Liver (tissue), 8 donors: ENCODE measurements at regions not wholly inside any gene's neighbourhood (a gene's known extent, or its start where the extent isn't known, plus 50 kb on each side); places are given as distances from the start of the nearest gene placed in this dataset.

Experiments used
- DNase-seq: peaks from one replicate; pipeline ENCODE4 v3.0.0-alpha.2; 2017; ENCODE audit warnings: low spot score
- H3K27ac ChIP-seq, 2 donors: one replicate each; pipeline ENCODE4 v1.7.0; 2013; ENCODE audit warnings: inconsistent platforms in 2 of 2, low read length in 2 of 2, control low read depth in 1 of 2, low read depth in 1 of 2, mild to moderate bottlenecking in 1 of 2
- H3K27me3 ChIP-seq, 4 donors: one replicate each; pipeline versions ENCODE4 v1.6.1 to v1.7.0; 2013; ENCODE audit warnings: low read length in 3 of 4, inconsistent platforms in 1 of 4, mild to moderate bottlenecking in 1 of 4, moderate library complexity in 1 of 4; ENCODE audit not compliant: control insufficient read depth in 4 of 4, insufficient read depth in 4 of 4
- H3K36me3 ChIP-seq, 4 donors: one replicate each; pipeline versions ENCODE4 v1.6.1 to v1.7.0; 2013; ENCODE audit warnings: low read length in 3 of 4, mild to moderate bottlenecking in 3 of 4, low read depth in 1 of 4, moderate library complexity in 1 of 4; ENCODE audit not compliant: control insufficient read depth in 4 of 4, insufficient read depth in 3 of 4
- H3K4me1 ChIP-seq, 4 donors: one replicate each; pipeline versions ENCODE4 v1.6.1 to v1.7.0; 2013; ENCODE audit warnings: low read length in 3 of 4, mild to moderate bottlenecking in 3 of 4, moderate library complexity in 1 of 4; ENCODE audit not compliant: control insufficient read depth in 4 of 4, insufficient read depth in 4 of 4
- H3K4me3 ChIP-seq, 3 donors: one replicate each; pipeline versions ENCODE4 v1.6.1 to v1.7.0; 2013; ENCODE audit warnings: low read length in 3 of 3, control low read depth in 1 of 3, low read depth in 1 of 3, mild to moderate bottlenecking in 1 of 3
- H3K9ac ChIP-seq, 2 donors: one replicate each; pipeline ENCODE4 v1.7.0; 2013; ENCODE audit warnings: low read length in 2 of 2, mild to moderate bottlenecking in 2 of 2, moderate library complexity in 2 of 2, control low read depth in 1 of 2, low read depth in 1 of 2
- H3K9me3 ChIP-seq, 4 donors: one replicate each; pipeline versions ENCODE4 v1.6.1 to v1.7.0; 2013; ENCODE audit warnings: low read length in 3 of 4; ENCODE audit not compliant: control insufficient read depth in 4 of 4
- CTCF ChIP-seq: fragments of 150-350 bp; IDR thresholded peaks from 2 replicates; pipeline ENCODE4 v1.5.1; 2017; ENCODE audit warnings: improper control_type of control experiment, low read depth, low read length; ENCODE audit not compliant: missing input control
- EGR1 ChIP-seq, 2 donors: IDR thresholded peaks; 2 replicates each; pipeline ENCODE4 v1.6.1; 2016 to 2018; ENCODE audit warnings: antibody characterized with exemption in 2 of 2, low read depth in 2 of 2
- FOXA1 ChIP-seq: IDR thresholded peaks from 2 replicates; pipeline ENCODE4 v1.6.1; 2016; ENCODE audit warnings: antibody characterized with exemption
- FOXA2 ChIP-seq: IDR thresholded peaks from 2 replicates; pipeline ENCODE4 v1.6.1; 2016; ENCODE audit warnings: antibody characterized with exemption
- GABPA ChIP-seq, 2 donors: IDR thresholded peaks in 1 of 2; conservative IDR thresholded peaks in 1 of 2; 2 replicates each; pipeline ENCODE4 v1.6.1; 2016; ENCODE audit warnings: antibody characterized with exemption in 2 of 2, mild to moderate bottlenecking in 1 of 2, moderate library complexity in 1 of 2
- HNF4A ChIP-seq, 2 donors: conservative IDR thresholded peaks; 2 replicates each; pipeline ENCODE4 v1.6.1; 2016; ENCODE audit warnings: antibody characterized with exemption in 2 of 2, mild to moderate bottlenecking in 2 of 2
- HNF4G ChIP-seq: IDR thresholded peaks from 2 replicates; pipeline ENCODE4 v1.6.1; 2016; ENCODE audit warnings: antibody characterized with exemption
- JUND ChIP-seq, 2 donors: IDR thresholded peaks; 2 replicates each; pipeline ENCODE4 v1.6.1; 2016; ENCODE audit warnings: antibody characterized with exemption in 2 of 2
- MAX ChIP-seq: IDR thresholded peaks from 2 replicates; pipeline ENCODE4 v1.6.1; 2016; ENCODE audit warnings: antibody characterized with exemption
- NR2F2 ChIP-seq: IDR thresholded peaks from 2 replicates; pipeline ENCODE4 v1.6.1; 2016; ENCODE audit warnings: antibody characterized with exemption
- RAD21 ChIP-seq, 2 donors: IDR thresholded peaks; 2 replicates each; pipeline ENCODE4 v1.6.1; 2016; ENCODE audit warnings: antibody characterized with exemption in 2 of 2, mild to moderate bottlenecking in 2 of 2
- REST ChIP-seq: IDR thresholded peaks from 2 replicates; pipeline ENCODE4 v1.6.1; 2016; ENCODE audit warnings: antibody characterized with exemption, mild to moderate bottlenecking
- RXRA ChIP-seq, 2 donors: IDR thresholded peaks; 2 replicates each; pipeline ENCODE4 v1.6.1; 2017 to 2018; ENCODE audit warnings: antibody characterized with exemption in 2 of 2, mild to moderate bottlenecking in 1 of 2
- SP1 ChIP-seq: IDR thresholded peaks from 2 replicates; pipeline ENCODE4 v1.6.1; 2018; ENCODE audit warnings: antibody characterized with exemption, mild to moderate bottlenecking
- TAF1 ChIP-seq: conservative IDR thresholded peaks from 2 replicates; pipeline ENCODE4 v1.6.1; 2016; ENCODE audit warnings: antibody characterized with exemption, mild to moderate bottlenecking
- YY1 ChIP-seq: IDR thresholded peaks from 2 replicates; pipeline ENCODE4 v1.6.1; 2016; ENCODE audit warnings: antibody characterized with exemption, mild to moderate bottlenecking
- WGBS: extraction: QIAGEN DNeasy Blood & Tissue Kit; methylation state at CpG from one replicate; pipeline ENCODE4 v1.1.7; 2013; 5-methylcytosine and 5-hydroxymethylcytosine counted together
- TF ChIP-seq, protein P1 (sequence below): IDR thresholded peaks from 2 replicates; pipeline ENCODE4 v1.6.1; 2016; ENCODE audit warnings: antibody characterized with exemption
- TF ChIP-seq, protein P2 (sequence below): IDR thresholded peaks from 2 replicates; pipeline ENCODE4 v1.6.1; 2016; ENCODE audit warnings: antibody characterized with exemption
- donor health status: healthy.
- donor health status: healthy.
- donor health status: healthy.
- donor health status: healthy.
- donor health status: healthy.

- no peak overlapping the region for H3K27ac ChIP-seq
- H3K4me1 ChIP-seq, result peaks cover 0 to 20% (median 12%) of the 10 kb centered on the region in 4 donors
- H3K9ac ChIP-seq, result no peak overlapping the region
- no peak overlapping the region for H3K4me3 ChIP-seq
- 78% methylated on average over 5 of the region's 5 CpGs for WGBS
- no peaks in the 10 kb centered on the region for H3K27me3 ChIP-seq
- DNase-seq, result no peak
- no peaks in the 10 kb centered on the region for H3K36me3 ChIP-seq
- no peak for TF ChIP-seq FOXA1
- TF ChIP-seq TAF1, result no peak
- no peak for TF ChIP-seq JUND (IDR thresholded peaks at IDR 0.05)
- TF ChIP-seq NR2F2, result no peak
- TF ChIP-seq GABPA (IDR thresholded peaks at IDR 0.05 in 1 of 2, conservative IDR thresholded peaks at IDR 0.05 in 1 of 2), result no peak
- TF ChIP-seq FOXA2, result no peak
- no peak for TF ChIP-seq RXRA (IDR thresholded peaks at IDR 0.05)
- no peak for TF ChIP-seq REST
- no peak for TF ChIP-seq RAD21 (IDR thresholded peaks at IDR 0.05)
- no peaks in the 10 kb centered on the region for H3K9me3 ChIP-seq
These were observed 68.8 kb upstream of the AGBL1 start for GRCh38 chr15:86010891-86011290.

DNA sequence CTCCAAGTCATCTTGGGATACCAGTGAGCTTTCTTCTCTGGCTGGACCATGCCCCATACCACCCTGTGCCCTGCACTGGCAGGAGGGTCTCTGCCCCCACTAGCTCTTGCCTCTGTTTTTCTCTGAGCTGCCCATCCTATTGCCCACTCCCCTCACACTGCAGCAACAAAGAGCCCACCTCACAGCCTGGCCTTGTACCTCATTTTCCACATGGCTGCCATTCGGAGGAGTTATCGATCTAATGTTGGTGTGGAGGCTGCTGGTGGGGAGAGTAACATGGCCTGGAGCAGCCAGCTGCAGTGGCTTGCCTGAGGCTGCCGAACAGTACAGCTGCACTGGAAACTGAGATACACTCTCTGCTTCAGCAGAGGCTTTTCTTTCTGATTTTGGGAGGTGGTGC, 65.7 kb upstream of the AGBL1 start:
- TF ChIP-seq FOXA2 (no peak), GABPA (IDR thresholded peaks at IDR 0.05 in 1 of 2, conservative IDR thresholded peaks at IDR 0.05 in 1 of 2) (no peak), TAF1 (no peak), CTCF (no peak), EGR1 (IDR thresholded peaks at IDR 0.05; ENCODE audit: low read depth in 2 of 2) (no peak), JUND (IDR thresholded peaks at IDR 0.05) (no peak), REST (no peak), RAD21 (IDR thresholded peaks at IDR 0.05) (no peak), HNF4A (conservative IDR thresholded peaks at IDR 0.05) (no peak), FOXA1 (no peak), NR2F2 (no peak), SP1 (no peak), HNF4G (no peak), MAX (no peak), YY1 (no peak), RXRA (IDR thresholded peaks at IDR 0.05) (no peak)
- TF ChIP-seq, protein P1, sequence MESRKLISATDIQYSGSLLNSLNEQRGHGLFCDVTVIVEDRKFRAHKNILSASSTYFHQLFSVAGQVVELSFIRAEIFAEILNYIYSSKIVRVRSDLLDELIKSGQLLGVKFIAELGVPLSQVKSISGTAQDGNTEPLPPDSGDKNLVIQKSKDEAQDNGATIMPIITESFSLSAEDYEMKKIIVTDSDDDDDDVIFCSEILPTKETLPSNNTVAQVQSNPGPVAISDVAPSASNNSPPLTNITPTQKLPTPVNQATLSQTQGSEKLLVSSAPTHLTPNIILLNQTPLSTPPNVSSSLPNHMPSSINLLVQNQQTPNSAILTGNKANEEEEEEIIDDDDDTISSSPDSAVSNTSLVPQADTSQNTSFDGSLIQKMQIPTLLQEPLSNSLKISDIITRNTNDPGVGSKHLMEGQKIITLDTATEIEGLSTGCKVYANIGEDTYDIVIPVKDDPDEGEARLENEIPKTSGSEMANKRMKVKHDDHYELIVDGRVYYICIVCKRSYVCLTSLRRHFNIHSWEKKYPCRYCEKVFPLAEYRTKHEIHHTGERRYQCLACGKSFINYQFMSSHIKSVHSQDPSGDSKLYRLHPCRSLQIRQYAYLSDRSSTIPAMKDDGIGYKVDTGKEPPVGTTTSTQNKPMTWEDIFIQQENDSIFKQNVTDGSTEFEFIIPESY, result no peak
- TF ChIP-seq, protein P2, sequence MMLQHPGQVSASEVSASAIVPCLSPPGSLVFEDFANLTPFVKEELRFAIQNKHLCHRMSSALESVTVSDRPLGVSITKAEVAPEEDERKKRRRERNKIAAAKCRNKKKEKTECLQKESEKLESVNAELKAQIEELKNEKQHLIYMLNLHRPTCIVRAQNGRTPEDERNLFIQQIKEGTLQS, result no peak
- no peak overlapping the region for H3K27ac ChIP-seq
- peaks cover 0 to 20% (median 12%) of the 10 kb centered on the region in 4 donors for H3K4me1 ChIP-seq
- no peak overlapping the region for H3K9ac ChIP-seq
- DNase-seq, result no peak
- H3K9me3 ChIP-seq, result no peaks in the 10 kb centered on the region
- H3K4me3 ChIP-seq, result no peak overlapping the region
- no peaks in the 10 kb centered on the region for H3K27me3 ChIP-seq
- WGBS, result 39% methylated on average over 3 of the region's 3 CpGs
- H3K36me3 ChIP-seq, result no peaks in the 10 kb centered on the region
